ENCODE measurements at regions not wholly inside any gene's neighbourhood (a gene's known extent, or its start where the extent isn't known, plus 50 kb on each side); places are given as distances from the start of the nearest gene placed in this dataset.

DNA sequence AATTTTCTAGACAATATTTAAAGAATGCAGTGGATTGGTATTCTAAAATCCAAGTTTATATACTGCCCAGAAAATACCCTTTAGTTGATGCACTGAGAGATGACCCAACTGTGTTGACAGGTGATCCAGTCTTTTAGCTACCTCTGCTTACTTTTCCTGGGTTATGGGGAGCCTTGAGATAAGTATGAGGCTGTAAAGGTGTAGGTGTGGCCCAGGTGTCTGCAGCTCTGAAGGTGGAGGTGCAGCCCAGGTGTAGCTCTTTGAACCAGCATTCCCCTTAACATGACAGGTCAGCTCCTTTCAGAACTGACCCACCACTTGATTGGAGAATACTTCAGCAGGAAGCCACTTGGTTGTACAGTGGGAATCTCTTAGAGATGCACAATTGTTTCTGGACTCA is 62.3 kb upstream of the ACSL3 start:
- DNase-seq, result no peak

DNA sequence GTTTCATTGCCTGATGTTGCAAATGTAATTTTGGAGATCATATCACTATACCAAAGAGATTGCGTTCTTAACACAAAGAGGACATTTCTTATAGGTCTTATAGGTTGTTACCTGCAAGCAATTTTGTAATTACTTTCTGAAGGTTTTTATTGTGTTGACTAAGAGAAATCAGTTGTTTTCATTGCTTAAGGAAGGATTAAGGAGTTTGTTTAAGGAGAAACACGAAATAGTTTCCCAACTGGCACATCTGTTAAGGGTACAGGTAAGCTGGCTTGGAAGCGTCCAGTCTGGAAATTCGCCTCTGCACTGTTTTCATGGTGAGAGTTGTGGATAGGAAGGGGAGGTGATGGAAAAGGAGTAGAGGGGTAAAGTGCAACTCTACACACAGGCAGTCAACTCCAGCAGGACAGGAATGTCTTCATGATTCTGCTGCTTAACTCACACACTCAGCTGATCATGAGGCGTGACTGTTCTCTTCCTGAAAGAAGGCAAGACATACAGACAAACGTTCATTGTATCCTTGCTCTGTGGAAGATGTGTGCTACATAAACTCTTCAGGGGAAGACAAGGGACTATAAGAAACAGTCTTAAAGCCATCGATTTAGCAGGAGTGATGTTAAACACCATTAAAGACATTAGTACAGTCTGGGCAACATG is 61.4 kb upstream of the ACSL3 start:
- no peak for DNase-seq

DNA sequence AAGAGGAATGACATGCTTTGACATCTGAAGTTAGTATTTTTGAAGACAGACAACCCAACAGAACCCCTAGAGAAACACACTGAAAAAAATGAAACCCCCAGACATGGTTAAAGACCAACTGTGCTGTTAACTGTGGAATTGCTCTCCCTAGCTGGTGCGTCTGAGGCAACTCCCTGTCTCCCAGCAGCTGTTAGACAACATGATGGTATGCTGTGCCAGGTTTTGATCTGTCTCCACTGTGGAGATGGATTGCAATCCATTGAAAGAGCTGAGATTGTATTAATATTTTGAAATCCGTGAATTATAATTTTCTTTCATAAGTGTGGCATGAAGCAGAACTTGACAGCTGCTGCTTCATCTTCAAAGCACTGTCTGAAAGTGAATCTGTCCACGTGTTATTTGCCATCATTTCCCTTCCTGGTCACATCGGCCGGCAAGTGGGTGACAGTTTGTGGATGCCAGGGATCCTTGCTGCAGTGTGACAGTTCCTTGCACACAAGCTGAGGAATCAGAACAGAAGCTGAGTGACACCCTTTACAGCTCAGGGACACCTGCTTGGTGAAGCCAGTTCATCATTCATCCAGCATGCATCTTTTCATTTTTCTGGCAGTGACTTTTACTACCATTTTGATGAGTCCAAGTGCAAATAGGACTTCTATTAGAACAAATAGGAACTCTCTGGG is 58.2 kb upstream of the ACSL3 start:
- no peak for DNase-seq

DNA sequence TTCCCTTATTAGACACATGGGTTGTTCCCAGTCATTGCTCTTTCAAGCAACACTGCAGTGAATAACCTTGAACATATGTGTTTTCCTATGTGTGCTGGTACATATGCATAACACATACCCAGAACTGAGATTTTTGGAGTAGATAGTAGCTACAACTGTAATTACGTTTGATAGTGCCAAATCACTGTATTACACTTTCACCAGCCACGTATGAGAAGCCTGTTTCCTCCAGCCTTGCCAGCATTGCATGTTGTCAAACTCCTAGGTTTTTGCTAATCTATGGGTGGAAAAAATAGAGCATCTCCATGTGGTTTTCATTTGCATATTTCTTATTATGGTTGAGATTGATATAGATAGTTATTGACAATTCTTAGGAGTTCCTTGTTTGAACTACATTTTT is 56.5 kb upstream of the ACSL3 start:
- DNase-seq, result no peak

DNA sequence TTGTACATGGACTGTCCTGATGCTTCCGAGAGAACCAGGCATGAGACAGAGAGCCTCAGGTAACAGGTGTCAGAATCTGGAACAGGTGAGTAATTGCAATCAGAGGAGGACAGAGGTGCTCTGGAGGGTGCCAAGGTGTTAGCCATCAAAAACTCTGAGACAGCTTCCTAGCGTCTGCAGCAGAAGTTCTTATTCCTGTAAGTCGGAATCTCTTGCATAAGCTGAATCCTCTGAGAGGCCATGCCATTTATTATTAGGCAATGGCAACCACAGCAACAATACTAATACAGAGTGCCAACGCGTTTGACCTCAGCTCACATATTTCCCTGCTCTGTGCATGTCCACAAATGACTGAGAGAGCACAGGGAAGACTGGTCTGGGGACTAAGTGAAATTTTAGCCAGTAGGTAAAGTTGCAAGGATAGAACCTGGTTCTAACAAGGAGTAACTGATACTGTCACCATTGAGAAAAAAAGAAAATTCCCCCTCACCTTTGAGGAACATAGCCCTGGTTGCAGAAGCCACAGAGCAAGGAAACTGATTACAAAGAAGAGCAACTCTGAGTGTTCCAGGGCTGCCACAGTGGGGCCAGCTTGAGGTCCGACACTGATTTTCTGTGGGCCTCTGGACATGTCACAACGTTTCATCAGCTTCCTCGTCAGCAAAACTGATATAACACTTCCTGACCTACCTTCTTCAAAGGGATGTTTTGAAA is 55.1 kb upstream of the ACSL3 start:
- no peak for DNase-seq

DNA sequence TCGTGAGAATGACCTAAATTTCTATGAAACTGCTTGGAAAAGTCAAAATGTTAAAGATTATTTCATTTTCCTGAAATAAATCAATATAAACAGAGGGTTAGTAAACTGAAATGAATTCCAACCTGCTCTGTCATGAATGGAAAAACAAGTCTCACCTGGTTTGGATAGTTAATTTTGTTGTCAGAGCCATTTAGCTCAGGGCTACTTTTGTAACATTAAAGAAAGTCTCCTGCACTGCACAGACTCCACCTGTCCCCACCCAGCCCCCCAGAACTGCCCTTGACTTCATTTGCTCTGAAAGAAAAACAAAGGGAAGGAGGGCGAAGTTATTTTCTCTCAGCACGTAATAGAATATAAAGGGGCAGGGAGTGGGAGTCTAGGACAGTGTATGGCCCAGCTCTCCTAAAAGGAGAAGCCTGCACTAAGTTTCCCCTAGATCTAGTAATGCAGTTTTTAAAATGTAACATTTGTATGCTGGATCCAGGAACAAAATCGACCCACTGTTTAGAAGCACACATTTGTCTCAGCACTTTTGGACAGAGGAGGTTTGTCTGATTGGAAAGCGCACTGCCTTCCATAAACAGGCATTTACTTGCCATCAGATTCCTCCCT is 54.2 kb upstream of the ACSL3 start:
- DNase-seq, result no peak

DNA sequence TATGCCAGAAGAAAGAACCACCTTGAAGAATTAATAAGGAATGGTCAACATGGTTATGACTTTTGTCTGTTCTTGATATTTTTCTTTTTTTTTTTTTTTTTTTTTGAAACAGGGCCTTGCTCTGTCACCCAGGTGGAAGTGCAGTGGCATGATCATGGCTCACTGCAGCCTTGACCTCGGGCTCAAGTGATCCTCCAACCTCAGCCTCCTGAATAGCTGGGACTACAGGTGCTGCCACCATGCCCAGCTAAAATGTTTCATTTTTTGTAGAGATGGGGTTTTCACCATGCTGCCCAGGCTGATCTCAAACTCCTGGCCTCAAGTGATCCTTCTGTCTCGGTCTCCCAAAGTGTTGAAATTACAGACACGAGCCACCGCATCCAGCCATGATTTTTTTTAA is 53.4 kb upstream of the ACSL3 start:
- DNase-seq, result no peak

DNA sequence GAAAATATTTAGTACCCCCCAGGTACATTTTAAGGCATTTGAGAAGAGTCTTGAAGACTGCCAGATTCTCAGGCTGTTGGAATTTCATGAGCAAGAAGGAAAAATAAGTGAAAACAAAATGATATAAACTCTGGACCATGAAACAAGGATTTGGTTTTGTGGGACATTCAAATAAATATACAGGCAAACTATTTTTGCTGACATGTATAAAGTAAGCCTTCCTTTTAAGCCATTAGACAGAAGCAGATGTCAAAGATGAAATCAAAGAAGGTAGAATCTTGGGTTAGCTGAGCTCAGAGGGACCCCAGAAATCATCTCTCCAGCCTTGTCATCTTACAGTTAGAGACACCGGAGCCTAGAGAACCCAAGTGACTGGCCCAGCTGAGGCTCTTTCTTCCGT is 51.3 kb upstream of the ACSL3 start:
- DNase-seq, result no peak

DNA sequence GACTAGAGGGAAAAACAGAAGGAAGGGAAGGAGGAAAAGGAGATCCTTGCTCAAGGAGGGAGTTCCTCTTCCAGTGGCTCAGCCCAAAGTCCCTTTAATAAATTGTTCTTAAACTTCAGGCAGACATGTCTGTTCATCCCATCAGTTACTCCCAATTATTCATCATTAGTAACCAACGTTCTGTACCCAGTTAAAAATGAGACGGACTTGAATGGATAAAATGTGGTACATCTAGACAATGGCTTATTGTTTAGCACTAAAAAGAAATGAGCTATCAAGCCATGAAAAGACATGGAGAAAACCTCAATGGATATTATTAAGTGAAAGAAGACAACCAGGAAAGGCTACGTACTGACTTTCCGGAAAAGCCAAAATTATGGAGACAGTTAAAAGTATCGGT is 50.8 kb upstream of the ACSL3 start:
- DNase-seq, result no peak

Data from NCI-H1105 treated with DMSO at 0.1 percent for 48 hours (cell line).